ENCODE measurements at regions not wholly inside any gene's neighbourhood (a gene's known extent, or its start where the extent isn't known, plus 50 kb on each side); places are given as distances from the start of the nearest gene placed in this dataset.

DNA sequence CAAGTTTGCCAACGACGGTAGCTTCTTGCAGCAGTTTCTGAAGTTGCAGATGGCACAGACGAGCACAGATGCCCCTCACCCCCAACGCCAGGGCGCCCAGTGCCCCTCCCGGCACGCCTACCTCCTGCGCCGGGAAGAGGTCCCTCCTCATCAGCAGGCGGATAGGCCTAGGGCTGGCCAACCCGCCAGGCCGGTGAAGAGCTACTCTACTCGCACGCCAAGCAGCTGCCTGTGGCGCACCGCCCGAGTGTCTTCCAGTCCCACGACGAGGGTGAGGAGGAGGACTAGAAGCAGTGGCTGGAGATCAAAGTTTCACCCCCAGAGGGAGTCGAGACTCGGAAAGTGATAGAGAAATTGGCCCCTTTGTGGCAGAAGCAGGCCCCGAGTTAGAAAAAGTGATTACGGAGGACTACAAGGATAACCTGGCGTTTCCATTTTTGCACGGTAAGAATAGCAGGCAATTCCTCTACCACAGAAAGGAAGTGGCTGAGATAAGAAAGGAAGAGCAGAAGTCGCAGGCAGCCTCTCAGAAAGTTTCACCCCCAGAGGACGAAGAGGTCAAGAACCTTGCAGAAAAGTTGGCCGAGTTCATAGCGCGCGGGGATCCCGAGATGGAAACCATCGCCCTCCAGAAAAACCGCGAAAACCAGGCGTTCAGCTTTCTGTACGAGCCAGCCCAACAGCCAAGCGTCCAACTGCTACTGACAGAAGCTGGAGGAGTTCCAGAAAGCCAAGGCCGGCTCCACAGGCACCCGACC, 170.4 kb downstream of the HINT1 start:
- Histone ChIP-seq H3K4me3 (ENCODE audit: low read length) (no peak overlapping the region), H3K27me3 (ENCODE audit: control insufficient read depth, insufficient read depth, low read length, poor library complexity, severe bottlenecking) (no peaks in the 10 kb centered on the region), H3K9me3 (ENCODE audit: control insufficient read depth, low read length) (no peaks in the 10 kb centered on the region), H3K36me3 (ENCODE audit: control insufficient read depth, insufficient read depth, low read length) (no peaks in the 10 kb centered on the region), H3K9ac (ENCODE audit: extremely low read depth, low read length, poor library complexity, severe bottlenecking) (no peak overlapping the region), H3K27ac (ENCODE audit: low read depth, low read length) (no peak overlapping the region), H3K4me1 (ENCODE audit: control insufficient read depth, insufficient read depth, low read length) (no peaks in the 10 kb centered on the region)
- no peak for DNase-seq
- no peaks in the 10 kb centered on the region for H3K27me3 Mint-ChIP-seq (ENCODE audit: insufficient read depth)
- TF ChIP-seq, protein P1, sequence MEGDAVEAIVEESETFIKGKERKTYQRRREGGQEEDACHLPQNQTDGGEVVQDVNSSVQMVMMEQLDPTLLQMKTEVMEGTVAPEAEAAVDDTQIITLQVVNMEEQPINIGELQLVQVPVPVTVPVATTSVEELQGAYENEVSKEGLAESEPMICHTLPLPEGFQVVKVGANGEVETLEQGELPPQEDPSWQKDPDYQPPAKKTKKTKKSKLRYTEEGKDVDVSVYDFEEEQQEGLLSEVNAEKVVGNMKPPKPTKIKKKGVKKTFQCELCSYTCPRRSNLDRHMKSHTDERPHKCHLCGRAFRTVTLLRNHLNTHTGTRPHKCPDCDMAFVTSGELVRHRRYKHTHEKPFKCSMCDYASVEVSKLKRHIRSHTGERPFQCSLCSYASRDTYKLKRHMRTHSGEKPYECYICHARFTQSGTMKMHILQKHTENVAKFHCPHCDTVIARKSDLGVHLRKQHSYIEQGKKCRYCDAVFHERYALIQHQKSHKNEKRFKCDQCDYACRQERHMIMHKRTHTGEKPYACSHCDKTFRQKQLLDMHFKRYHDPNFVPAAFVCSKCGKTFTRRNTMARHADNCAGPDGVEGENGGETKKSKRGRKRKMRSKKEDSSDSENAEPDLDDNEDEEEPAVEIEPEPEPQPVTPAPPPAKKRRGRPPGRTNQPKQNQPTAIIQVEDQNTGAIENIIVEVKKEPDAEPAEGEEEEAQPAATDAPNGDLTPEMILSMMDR (conservative IDR thresholded peaks at IDR 0.05): no peak
- H3K4me3 Mint-ChIP-seq: no peak overlapping the region
- H3K36me3 Mint-ChIP-seq (ENCODE audit: low read depth): no peaks in the 10 kb centered on the region
- H3K27ac Mint-ChIP-seq: no peak overlapping the region
- WGBS, 2 experiments (ENCODE audit: insufficient coverage in 1 of 2, insufficient read length in 1 of 2): 95% methylated on average over 32 to 40 of the region's 40 CpGs
- no peaks in the 10 kb centered on the region for H3K9me3 Mint-ChIP-seq
- H3K4me1 Mint-ChIP-seq: peaks cover 8% of the 10 kb centered on the region

DNA sequence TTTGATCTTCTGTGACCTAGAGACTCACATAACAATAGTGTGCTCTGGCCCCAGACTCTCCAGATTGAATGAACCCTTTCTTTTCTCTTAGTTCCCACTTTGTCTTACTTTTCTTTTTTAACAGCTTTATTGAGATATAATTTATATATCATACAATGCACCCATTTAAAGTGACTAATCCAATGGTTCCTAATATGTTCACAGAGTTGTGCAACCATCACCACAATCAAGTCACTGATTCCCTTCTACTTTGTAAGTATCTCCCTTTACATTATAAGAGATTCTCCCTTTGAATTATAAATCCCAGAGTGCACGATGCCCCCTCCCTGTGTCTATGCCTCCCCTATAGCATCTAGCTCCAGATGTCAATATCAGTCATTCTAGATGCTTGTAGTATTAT, 172.4 kb downstream of the HINT1 start:
- 52% methylated on average over 1 of the region's 1 CpG; no CpG with 5 or more reads in 1 of the 2 experiments for WGBS, 2 experiments (ENCODE audit: insufficient coverage in 1 of 2, insufficient read length in 1 of 2)
- TF ChIP-seq, protein P1 (conservative IDR thresholded peaks at IDR 0.05): no peak
- DNase-seq: no peak
- no peaks in the 10 kb centered on the region for H3K27me3 Mint-ChIP-seq (ENCODE audit: insufficient read depth)
- H3K9me3 Mint-ChIP-seq: no peaks in the 10 kb centered on the region
- H3K4me3 Mint-ChIP-seq: no peak overlapping the region
- no peaks in the 10 kb centered on the region for H3K4me1 Mint-ChIP-seq
- Histone ChIP-seq H3K4me1 (ENCODE audit: control insufficient read depth, insufficient read depth, low read length) (no peaks in the 10 kb centered on the region), H3K4me3 (ENCODE audit: low read length) (no peak overlapping the region), H3K27me3 (ENCODE audit: control insufficient read depth, insufficient read depth, low read length, poor library complexity, severe bottlenecking) (no peaks in the 10 kb centered on the region), H3K9me3 (ENCODE audit: control insufficient read depth, low read length) (no peaks in the 10 kb centered on the region), H3K9ac (ENCODE audit: extremely low read depth, low read length, poor library complexity, severe bottlenecking) (no peak overlapping the region), H3K27ac (ENCODE audit: low read depth, low read length) (no peak overlapping the region), H3K36me3 (ENCODE audit: control insufficient read depth, insufficient read depth, low read length) (no peaks in the 10 kb centered on the region)
- H3K27ac Mint-ChIP-seq: no peak overlapping the region
- H3K36me3 Mint-ChIP-seq (ENCODE audit: low read depth): no peaks in the 10 kb centered on the region

DNA sequence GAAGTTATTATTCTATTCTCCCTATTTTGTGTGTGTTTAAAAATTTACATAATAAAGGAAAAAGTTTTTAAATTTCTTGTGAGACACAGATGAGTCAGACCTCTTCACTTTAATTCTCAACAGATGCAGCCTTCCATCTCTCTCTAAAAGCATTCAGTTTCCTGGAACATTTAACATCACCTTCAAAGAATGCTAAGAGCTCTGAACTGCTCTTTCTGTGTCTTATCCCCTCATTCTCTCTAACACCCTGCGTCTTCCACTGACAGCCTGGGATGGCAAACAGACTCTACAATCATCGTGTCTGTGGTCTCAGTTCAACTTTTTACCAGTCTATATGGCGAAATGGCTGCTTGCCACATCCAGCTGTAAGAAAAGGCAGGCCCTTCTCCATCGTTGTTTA, 173.0 kb downstream of the HINT1 start:
- no peaks in the 10 kb centered on the region for H3K9me3 ChIP-seq (ENCODE audit: control insufficient read depth, low read length)
- Mint-ChIP-seq H3K9me3 (no peaks in the 10 kb centered on the region), H3K27me3 (ENCODE audit: insufficient read depth) (no peaks in the 10 kb centered on the region), H3K27ac (no peak overlapping the region), H3K4me3 (no peak overlapping the region), H3K4me1 (no peaks in the 10 kb centered on the region), H3K36me3 (ENCODE audit: low read depth) (no peaks in the 10 kb centered on the region)
- H3K27ac ChIP-seq (ENCODE audit: low read depth, low read length): no peak overlapping the region
- no peaks in the 10 kb centered on the region for H3K27me3 ChIP-seq (ENCODE audit: control insufficient read depth, insufficient read depth, low read length, poor library complexity, severe bottlenecking)
- no peaks in the 10 kb centered on the region for H3K36me3 ChIP-seq (ENCODE audit: control insufficient read depth, insufficient read depth, low read length)
- H3K4me1 ChIP-seq (ENCODE audit: control insufficient read depth, insufficient read depth, low read length): no peaks in the 10 kb centered on the region
- no peak overlapping the region for H3K4me3 ChIP-seq (ENCODE audit: low read length)
- H3K9ac ChIP-seq (ENCODE audit: extremely low read depth, low read length, poor library complexity, severe bottlenecking): no peak overlapping the region
- TF ChIP-seq, protein P1 (conservative IDR thresholded peaks at IDR 0.05): no peak
- WGBS, 2 experiments (ENCODE audit: insufficient coverage in 1 of 2, insufficient read length in 1 of 2): 58 to 65% methylated on average over 4 of the region's 4 CpGs
- DNase-seq: no peak

Data from endodermal cell (in vitro differentiated cells).